ENCODE measurements at regions not wholly inside any gene's neighbourhood (a gene's known extent, or its start where the extent isn't known, plus 50 kb on each side); places are given as distances from the start of the nearest gene placed in this dataset.

DNA sequence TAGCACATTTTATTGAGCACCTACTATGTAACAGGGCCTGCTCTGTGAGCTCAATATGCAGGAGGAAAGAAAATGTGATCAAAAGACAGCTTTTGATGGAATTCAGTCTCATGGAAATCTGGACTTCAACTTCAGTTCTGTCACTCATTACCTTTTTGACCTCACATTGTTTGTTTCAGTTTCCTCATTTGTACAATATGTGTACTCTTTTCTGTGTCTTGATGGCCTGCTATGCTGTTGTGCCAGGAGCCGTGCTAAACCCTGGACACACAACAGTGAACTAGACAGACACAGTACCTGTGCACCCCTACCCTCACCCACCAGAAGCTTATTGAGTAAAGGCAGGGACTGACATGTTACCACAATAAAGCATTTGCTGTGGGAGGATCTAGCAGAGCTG is 162.9 kb upstream of the FGGY start:
- TF ChIP-seq, protein P1, sequence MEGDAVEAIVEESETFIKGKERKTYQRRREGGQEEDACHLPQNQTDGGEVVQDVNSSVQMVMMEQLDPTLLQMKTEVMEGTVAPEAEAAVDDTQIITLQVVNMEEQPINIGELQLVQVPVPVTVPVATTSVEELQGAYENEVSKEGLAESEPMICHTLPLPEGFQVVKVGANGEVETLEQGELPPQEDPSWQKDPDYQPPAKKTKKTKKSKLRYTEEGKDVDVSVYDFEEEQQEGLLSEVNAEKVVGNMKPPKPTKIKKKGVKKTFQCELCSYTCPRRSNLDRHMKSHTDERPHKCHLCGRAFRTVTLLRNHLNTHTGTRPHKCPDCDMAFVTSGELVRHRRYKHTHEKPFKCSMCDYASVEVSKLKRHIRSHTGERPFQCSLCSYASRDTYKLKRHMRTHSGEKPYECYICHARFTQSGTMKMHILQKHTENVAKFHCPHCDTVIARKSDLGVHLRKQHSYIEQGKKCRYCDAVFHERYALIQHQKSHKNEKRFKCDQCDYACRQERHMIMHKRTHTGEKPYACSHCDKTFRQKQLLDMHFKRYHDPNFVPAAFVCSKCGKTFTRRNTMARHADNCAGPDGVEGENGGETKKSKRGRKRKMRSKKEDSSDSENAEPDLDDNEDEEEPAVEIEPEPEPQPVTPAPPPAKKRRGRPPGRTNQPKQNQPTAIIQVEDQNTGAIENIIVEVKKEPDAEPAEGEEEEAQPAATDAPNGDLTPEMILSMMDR (IDR thresholded peaks at IDR 0.05; ENCODE audit: low read depth, low read length), result no peak
- no peak for TF ChIP-seq MAX (IDR thresholded peaks at IDR 0.05; ENCODE audit: low read depth, low read length)

Measured in NB4 (cell line).